ENCODE measurements at regions not wholly inside any gene's neighbourhood (a gene's known extent, or its start where the extent isn't known, plus 50 kb on each side); places are given as distances from the start of the nearest gene placed in this dataset.

GRCh38 chr18:65548316-65548715 is 202.5 kb upstream of the CDH7 start:
- no peak for TF ChIP-seq CTCF (IDR thresholded peaks at IDR 0.05; ENCODE audit: insufficient read depth, low read length)
- no peak for TF ChIP-seq REST (IDR thresholded peaks at IDR 0.05; ENCODE audit: insufficient replicate concordance, low read depth)
- TF ChIP-seq GABPA (IDR thresholded peaks at IDR 0.05; ENCODE audit: low read depth), result no peak
